K562 (cell line): ENCODE measurements at regions not wholly inside any gene's neighbourhood (a gene's known extent, or its start where the extent isn't known, plus 50 kb on each side); places are given as distances from the start of the nearest gene placed in this dataset.

Source experiments
- CHD4 ChIP-seq: fragments of 200-600 bp; sonication (generic); IDR thresholded peaks from 3 replicates; pipeline ENCODE4 v1.6.1; 2012; ENCODE audit warnings: low read depth, mild to moderate bottlenecking, mixed read lengths, low read length, inconsistent platforms; ENCODE audit not compliant: insufficient read depth, insufficient replicate concordance, poor library complexity, severe bottlenecking
- DIDO1 ChIP-seq: fragments of 450-650 bp; IDR thresholded peaks from 2 replicates; pipeline ENCODE4 v1.6.1; 2016; ENCODE audit warnings: low read depth, missing biosample characterization, missing genetic modification characterization
- EZH2 ChIP-seq: IDR thresholded peaks from 2 replicates; pipeline ENCODE4 v1.6.1; 2012; ENCODE audit warnings: low read depth, mild to moderate bottlenecking, inconsistent platforms, low read length, borderline replicate concordance
- FOXP1 ChIP-seq: sonication (generic); formaldehyde crosslinking; IDR thresholded peaks from 2 replicates; pipeline ENCODE4 v1.8.0; 2022; ENCODE audit warnings: mild to moderate bottlenecking, missing genetic modification reagents
- MTF1 ChIP-seq: fragments of 250-450 bp; sonication (Bioruptor Pico); IDR thresholded peaks from 2 replicates; pipeline ENCODE4 v1.9.0; 2021; ENCODE audit warnings: moderate library complexity, mild to moderate bottlenecking, inconsistent platforms, borderline replicate concordance
- PRMT5 ChIP-seq: sonication (generic); formaldehyde crosslinking; IDR thresholded peaks from 2 replicates; pipeline ENCODE4 v1.5.0; 2020; ENCODE audit warnings: missing genetic modification reagents
- RBM39 ChIP-seq: fragments of 200-400 bp; formaldehyde crosslinking; optimal IDR thresholded peaks from 2 replicates; pipeline ENCODE3; 2018; ENCODE audit warnings: low read depth, low read length
- RFX7 ChIP-seq: fragments of 250-450 bp; sonication (Bioruptor Pico); IDR thresholded peaks from 2 replicates; pipeline ENCODE4 v1.5.1; 2021; ENCODE audit warnings: mild to moderate bottlenecking
- SMAD3 ChIP-seq: fragments of 450-650 bp; formaldehyde crosslinking; conservative IDR thresholded peaks from 2 replicates; pipeline ENCODE4 v1.4.0; 2020; ENCODE audit warnings: mild to moderate bottlenecking
- U2AF1 ChIP-seq: fragments of 200-400 bp; formaldehyde crosslinking; optimal IDR thresholded peaks from 2 replicates; pipeline ENCODE3; 2017; ENCODE audit warnings: mild to moderate bottlenecking, low read depth, low read length, moderate library complexity
- WHSC1 ChIP-seq: IDR thresholded peaks from one replicate; pipeline ENCODE4 v1.6.1; 2012; ENCODE audit warnings: low read length, control low read depth, inconsistent platforms
- ZBTB1 ChIP-seq: sonication (generic); formaldehyde crosslinking; IDR thresholded peaks from 2 replicates; pipeline ENCODE4 v1.8.1; 2023; ENCODE audit warnings: missing genetic modification reagents, low read depth, mild to moderate bottlenecking, borderline replicate concordance
- ZNF282 ChIP-seq: sonication (generic); formaldehyde crosslinking; IDR thresholded peaks from 2 replicates; pipeline ENCODE4 v1.8.1; 2023; ENCODE audit warnings: missing genetic modification reagents
- ZNF75A ChIP-seq: fragments of 450-650 bp; formaldehyde crosslinking; IDR thresholded peaks from 2 replicates; pipeline ENCODE4 v1.4.0; 2020; ENCODE audit warnings: mild to moderate bottlenecking
- TF ChIP-seq, protein P1 (sequence below): fragments of 450-650 bp; formaldehyde crosslinking; IDR thresholded peaks from 2 replicates; pipeline ENCODE4 v1.4.0; 2020; ENCODE audit warnings: mild to moderate bottlenecking, moderate library complexity
- TF ChIP-seq, protein P2 (sequence below), 2 experiments: fragments of 450-650 bp; formaldehyde crosslinking in 1 of 2; IDR thresholded peaks; 2 replicates each; pipeline versions ENCODE4 v1.4.0 to v1.6.1; 2014 to 2020; ENCODE audit warnings: mild to moderate bottlenecking in 2 of 2, borderline replicate concordance in 1 of 2, low read depth in 1 of 2
- TF ChIP-seq, protein P3 (sequence below): fragments of 450-650 bp; formaldehyde crosslinking; IDR thresholded peaks from 2 replicates; pipeline ENCODE4 v1.4.0; 2020; ENCODE audit warnings: mild to moderate bottlenecking

DNA sequence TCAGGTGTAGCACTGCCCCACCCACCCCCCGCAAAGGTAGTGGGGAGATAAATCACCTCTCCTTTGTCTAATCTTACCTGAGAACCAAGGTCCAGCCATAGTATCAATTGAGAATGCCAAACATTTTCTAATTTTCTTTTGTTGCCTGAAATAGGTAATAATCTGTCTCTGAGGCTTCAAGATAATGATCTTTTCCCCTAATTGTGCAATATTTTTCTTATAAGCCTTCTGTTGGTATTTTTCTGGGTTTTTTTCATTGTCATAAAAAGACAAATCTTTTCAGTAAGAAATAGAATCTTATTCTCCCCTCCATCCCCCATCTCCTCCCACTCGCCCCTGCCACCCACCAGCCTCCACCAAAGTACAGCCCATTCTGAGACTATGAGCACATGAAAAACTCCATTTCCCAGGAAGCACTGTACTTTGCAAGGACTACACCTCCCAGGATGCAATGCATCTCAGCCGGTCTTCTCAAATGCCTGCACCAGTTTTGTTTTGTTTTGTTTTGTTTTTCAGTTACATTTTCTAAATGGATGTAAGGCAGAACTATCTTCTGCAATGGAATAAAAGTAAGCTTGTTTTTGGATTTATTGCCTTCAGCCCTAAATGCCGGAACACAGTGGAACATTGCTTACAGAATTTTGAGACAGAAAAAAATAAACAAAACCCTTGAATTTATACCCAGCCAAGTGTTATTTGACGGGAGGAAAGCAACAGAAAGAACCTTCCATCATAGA, 268.0 kb downstream of the TFAP2A start (continued):
- TF ChIP-seq DIDO1 (tag) (peak; percentile 87), FOXP1 (no peak), EZH2 (no peak), SMAD3 (CRISPR knock-in tag) (no peak), PRMT5 (CRISPR knock-in tag) (no peak), RFX7 (CRISPR knock-in tag) (no peak), WHSC1 (no peak), U2AF1 (no peak), ZBTB1 (CRISPR knock-in tag) (no peak), CHD4 (no peak), ZNF282 (CRISPR knock-in tag) (no peak), MTF1 (CRISPR knock-in tag) (no peak), RBM39 (no peak), ZNF75A (CRISPR knock-in tag) (no peak)
- TF ChIP-seq, protein P1, sequence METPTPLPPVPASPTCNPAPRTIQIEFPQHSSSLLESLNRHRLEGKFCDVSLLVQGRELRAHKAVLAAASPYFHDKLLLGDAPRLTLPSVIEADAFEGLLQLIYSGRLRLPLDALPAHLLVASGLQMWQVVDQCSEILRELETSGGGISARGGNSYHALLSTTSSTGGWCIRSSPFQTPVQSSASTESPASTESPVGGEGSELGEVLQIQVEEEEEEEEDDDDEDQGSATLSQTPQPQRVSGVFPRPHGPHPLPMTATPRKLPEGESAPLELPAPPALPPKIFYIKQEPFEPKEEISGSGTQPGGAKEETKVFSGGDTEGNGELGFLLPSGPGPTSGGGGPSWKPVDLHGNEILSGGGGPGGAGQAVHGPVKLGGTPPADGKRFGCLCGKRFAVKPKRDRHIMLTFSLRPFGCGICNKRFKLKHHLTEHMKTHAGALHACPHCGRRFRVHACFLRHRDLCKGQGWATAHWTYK (CRISPR knock-in tag) = no peak
- TF ChIP-seq, protein P2, sequence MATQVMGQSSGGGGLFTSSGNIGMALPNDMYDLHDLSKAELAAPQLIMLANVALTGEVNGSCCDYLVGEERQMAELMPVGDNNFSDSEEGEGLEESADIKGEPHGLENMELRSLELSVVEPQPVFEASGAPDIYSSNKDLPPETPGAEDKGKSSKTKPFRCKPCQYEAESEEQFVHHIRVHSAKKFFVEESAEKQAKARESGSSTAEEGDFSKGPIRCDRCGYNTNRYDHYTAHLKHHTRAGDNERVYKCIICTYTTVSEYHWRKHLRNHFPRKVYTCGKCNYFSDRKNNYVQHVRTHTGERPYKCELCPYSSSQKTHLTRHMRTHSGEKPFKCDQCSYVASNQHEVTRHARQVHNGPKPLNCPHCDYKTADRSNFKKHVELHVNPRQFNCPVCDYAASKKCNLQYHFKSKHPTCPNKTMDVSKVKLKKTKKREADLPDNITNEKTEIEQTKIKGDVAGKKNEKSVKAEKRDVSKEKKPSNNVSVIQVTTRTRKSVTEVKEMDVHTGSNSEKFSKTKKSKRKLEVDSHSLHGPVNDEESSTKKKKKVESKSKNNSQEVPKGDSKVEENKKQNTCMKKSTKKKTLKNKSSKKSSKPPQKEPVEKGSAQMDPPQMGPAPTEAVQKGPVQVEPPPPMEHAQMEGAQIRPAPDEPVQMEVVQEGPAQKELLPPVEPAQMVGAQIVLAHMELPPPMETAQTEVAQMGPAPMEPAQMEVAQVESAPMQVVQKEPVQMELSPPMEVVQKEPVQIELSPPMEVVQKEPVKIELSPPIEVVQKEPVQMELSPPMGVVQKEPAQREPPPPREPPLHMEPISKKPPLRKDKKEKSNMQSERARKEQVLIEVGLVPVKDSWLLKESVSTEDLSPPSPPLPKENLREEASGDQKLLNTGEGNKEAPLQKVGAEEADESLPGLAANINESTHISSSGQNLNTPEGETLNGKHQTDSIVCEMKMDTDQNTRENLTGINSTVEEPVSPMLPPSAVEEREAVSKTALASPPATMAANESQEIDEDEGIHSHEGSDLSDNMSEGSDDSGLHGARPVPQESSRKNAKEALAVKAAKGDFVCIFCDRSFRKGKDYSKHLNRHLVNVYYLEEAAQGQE (IDR thresholded peaks at IDR 0.05; ENCODE audit: borderline replicate concordance) = no peak
- TF ChIP-seq, protein P2 (CRISPR knock-in tag; IDR thresholded peaks at IDR 0.05; ENCODE audit: low read depth) = no peak
- TF ChIP-seq, protein P3, sequence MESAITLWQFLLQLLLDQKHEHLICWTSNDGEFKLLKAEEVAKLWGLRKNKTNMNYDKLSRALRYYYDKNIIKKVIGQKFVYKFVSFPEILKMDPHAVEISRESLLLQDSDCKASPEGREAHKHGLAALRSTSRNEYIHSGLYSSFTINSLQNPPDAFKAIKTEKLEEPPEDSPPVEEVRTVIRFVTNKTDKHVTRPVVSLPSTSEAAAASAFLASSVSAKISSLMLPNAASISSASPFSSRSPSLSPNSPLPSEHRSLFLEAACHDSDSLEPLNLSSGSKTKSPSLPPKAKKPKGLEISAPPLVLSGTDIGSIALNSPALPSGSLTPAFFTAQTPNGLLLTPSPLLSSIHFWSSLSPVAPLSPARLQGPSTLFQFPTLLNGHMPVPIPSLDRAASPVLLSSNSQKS (CRISPR knock-in tag) = no peak
